T-helper 1 cell treated with Interleukin-12 subunit alpha and Interleukin-12 subunit beta and Interleukin-4 antibody, amounts not matched to agents 30 μg/mL and 1 μg/mL, for 36 hours (primary cell): ENCODE measurements at regions not wholly inside any gene's neighbourhood (a gene's known extent, or its start where the extent isn't known, plus 50 kb on each side); places are given as distances from the start of the nearest gene placed in this dataset.
"Not testable (repeated sequence)": the region's sequence is repeated elsewhere in the genome, so short reads cannot be mapped to it uniquely, and the experiment has no call there.

Experiments
- H3K27ac Mint-ChIP-seq: one replicate; pipeline ENCODE4 v1.8.0; 2021; ENCODE audit warnings: mild to moderate bottlenecking, mixed read lengths
- H3K27me3 Mint-ChIP-seq: one replicate; pipeline ENCODE4 v1.8.0; 2021; ENCODE audit warnings: low read depth, mixed read lengths
- H3K36me3 Mint-ChIP-seq: one replicate; pipeline ENCODE4 v1.8.0; 2021; ENCODE audit warnings: low read depth, mixed read lengths
- H3K4me1 Mint-ChIP-seq: one replicate; pipeline ENCODE4 v1.8.0; 2021; ENCODE audit warnings: low read depth, mixed read lengths
- H3K4me3 Mint-ChIP-seq: one replicate; pipeline ENCODE4 v1.8.0; 2021; ENCODE audit warnings: mild to moderate bottlenecking, moderate library complexity, mixed read lengths
- H3K9me3 Mint-ChIP-seq: one replicate; pipeline ENCODE4 v1.8.0; 2021; ENCODE audit warnings: mixed read lengths

- no peak overlapping the region for H3K27ac Mint-ChIP-seq
- no peaks in the 10 kb centered on the region for H3K4me1 Mint-ChIP-seq
- no peak overlapping the region for H3K4me3 Mint-ChIP-seq
- H3K27me3 Mint-ChIP-seq: no peaks in the 10 kb centered on the region
- H3K9me3 Mint-ChIP-seq: peaks cover 14% of the 10 kb centered on the region
- H3K36me3 Mint-ChIP-seq: no peaks in the 10 kb centered on the region
These were observed 363.6 kb downstream of the ANKRD30A start for GRCh38 chr10:37488792-37489657.

GRCh38 chr10:37480596-37480995 is 355.2 kb downstream of the ANKRD30A start:
- not testable (repeated sequence) for H3K27ac Mint-ChIP-seq, H3K36me3 Mint-ChIP-seq, H3K4me1 Mint-ChIP-seq, H3K27me3 Mint-ChIP-seq, H3K4me3 Mint-ChIP-seq
- H3K9me3 Mint-ChIP-seq: peaks cover 23% of the 10 kb centered on the region

GRCh38 chr10:37479469-37479868 is 354.1 kb downstream of the ANKRD30A start:
- no peaks in the 10 kb centered on the region for H3K27me3 Mint-ChIP-seq
- H3K27ac Mint-ChIP-seq: no peak overlapping the region

GRCh38 chr10:37478381-37478780 is 353.0 kb downstream of the ANKRD30A start:
- H3K27ac Mint-ChIP-seq: no peak overlapping the region
- peaks cover 19% of the 10 kb centered on the region for H3K9me3 Mint-ChIP-seq
- no peak overlapping the region for H3K4me3 Mint-ChIP-seq
- H3K4me1 Mint-ChIP-seq: no peaks in the 10 kb centered on the region
- H3K36me3 Mint-ChIP-seq: no peaks in the 10 kb centered on the region
- H3K27me3 Mint-ChIP-seq: no peaks in the 10 kb centered on the region

More at GRCh38 chr10:37479469-37479868, 354.1 kb downstream of the ANKRD30A start:
- Mint-ChIP-seq H3K4me1 (no peaks in the 10 kb centered on the region), H3K4me3 (no peak overlapping the region), H3K36me3 (no peaks in the 10 kb centered on the region), H3K9me3 (peaks cover 19% of the 10 kb centered on the region)

GRCh38 chr10:37476285-37476684 is 350.9 kb downstream of the ANKRD30A start:
- no peaks in the 10 kb centered on the region for H3K36me3 Mint-ChIP-seq
- peaks cover 17% of the 10 kb centered on the region for H3K9me3 Mint-ChIP-seq
- no peaks in the 10 kb centered on the region for H3K4me1 Mint-ChIP-seq
- H3K27ac Mint-ChIP-seq: no peak overlapping the region
- no peaks in the 10 kb centered on the region for H3K27me3 Mint-ChIP-seq
- no peak overlapping the region for H3K4me3 Mint-ChIP-seq

- Mint-ChIP-seq H3K27ac (no peak overlapping the region), H3K36me3 (no peaks in the 10 kb centered on the region), H3K4me3 (no peak overlapping the region), H3K9me3 (peaks cover 22% of the 10 kb centered on the region), H3K27me3 (no peaks in the 10 kb centered on the region), H3K4me1 (no peaks in the 10 kb centered on the region)
These were observed 349.2 kb downstream of the ANKRD30A start for GRCh38 chr10:37474645-37475044.

GRCh38 chr10:37473906-37474305 is 348.5 kb downstream of the ANKRD30A start:
- H3K9me3 Mint-ChIP-seq: peaks cover 17% of the 10 kb centered on the region
- no peak overlapping the region for H3K4me3 Mint-ChIP-seq
- H3K27ac Mint-ChIP-seq: no peak overlapping the region
- no peaks in the 10 kb centered on the region for H3K4me1 Mint-ChIP-seq
- no peaks in the 10 kb centered on the region for H3K27me3 Mint-ChIP-seq
- H3K36me3 Mint-ChIP-seq: no peaks in the 10 kb centered on the region

- Mint-ChIP-seq H3K27ac (no peak overlapping the region), H3K27me3 (no peaks in the 10 kb centered on the region), H3K4me3 (no peak overlapping the region)
These were observed 341.8 kb downstream of the ANKRD30A start for GRCh38 chr10:37467246-37467645.

GRCh38 chr10:37456456-37456855 is 331.1 kb downstream of the ANKRD30A start:
- no peaks in the 10 kb centered on the region for H3K27me3 Mint-ChIP-seq
- H3K4me3 Mint-ChIP-seq: no peak overlapping the region
- H3K9me3 Mint-ChIP-seq: peaks cover 21% of the 10 kb centered on the region
- no peaks in the 10 kb centered on the region for H3K36me3 Mint-ChIP-seq
- H3K27ac Mint-ChIP-seq: no peak overlapping the region
- no peaks in the 10 kb centered on the region for H3K4me1 Mint-ChIP-seq

More at GRCh38 chr10:37467246-37467645, 341.8 kb downstream of the ANKRD30A start:
- H3K9me3 Mint-ChIP-seq: peaks cover 22% of the 10 kb centered on the region
- no peaks in the 10 kb centered on the region for H3K36me3 Mint-ChIP-seq
- H3K4me1 Mint-ChIP-seq: no peaks in the 10 kb centered on the region

- Mint-ChIP-seq H3K4me3 (no peak overlapping the region), H3K36me3 (no peaks in the 10 kb centered on the region), H3K4me1 (no peaks in the 10 kb centered on the region), H3K27ac (no peak overlapping the region), H3K9me3 (peaks cover 14% of the 10 kb centered on the region), H3K27me3 (no peaks in the 10 kb centered on the region)
These were observed 322.8 kb downstream of the ANKRD30A start for GRCh38 chr10:37448161-37448560.

- Mint-ChIP-seq H3K4me3 (no peak overlapping the region), H3K27me3 (no peaks in the 10 kb centered on the region), H3K36me3 (no peaks in the 10 kb centered on the region), H3K4me1 (no peaks in the 10 kb centered on the region), H3K9me3 (peaks cover 21% of the 10 kb centered on the region), H3K27ac (no peak overlapping the region)
These were observed 317.5 kb downstream of the ANKRD30A start for GRCh38 chr10:37442882-37443281.

GRCh38 chr10:37441224-37441623 is 315.8 kb downstream of the ANKRD30A start:
- H3K4me1 Mint-ChIP-seq, H3K27me3 Mint-ChIP-seq, H3K4me3 Mint-ChIP-seq, H3K36me3 Mint-ChIP-seq, H3K27ac Mint-ChIP-seq: not testable (repeated sequence)
- H3K9me3 Mint-ChIP-seq: peaks cover 21% of the 10 kb centered on the region

GRCh38 chr10:37439826-37440225 is 314.4 kb downstream of the ANKRD30A start:
- Mint-ChIP-seq H3K27ac (no peak overlapping the region), H3K27me3 (no peaks in the 10 kb centered on the region), H3K9me3 (peaks cover 16% of the 10 kb centered on the region), H3K4me1 (no peaks in the 10 kb centered on the region), H3K36me3 (no peaks in the 10 kb centered on the region), H3K4me3 (no peak overlapping the region)

- no peak overlapping the region for H3K4me3 Mint-ChIP-seq
- no peaks in the 10 kb centered on the region for H3K4me1 Mint-ChIP-seq
- H3K27me3 Mint-ChIP-seq: no peaks in the 10 kb centered on the region
- H3K36me3 Mint-ChIP-seq: no peaks in the 10 kb centered on the region
- peaks cover 20% of the 10 kb centered on the region for H3K9me3 Mint-ChIP-seq
- no peak overlapping the region for H3K27ac Mint-ChIP-seq
These were observed 311.0 kb downstream of the ANKRD30A start for GRCh38 chr10:37436357-37436756.

- no peaks in the 10 kb centered on the region for H3K27me3 Mint-ChIP-seq
- no peaks in the 10 kb centered on the region for H3K36me3 Mint-ChIP-seq
- no peak overlapping the region for H3K27ac Mint-ChIP-seq
- H3K9me3 Mint-ChIP-seq: peaks cover 20% of the 10 kb centered on the region
- H3K4me3 Mint-ChIP-seq: no peak overlapping the region
- H3K4me1 Mint-ChIP-seq: no peaks in the 10 kb centered on the region
These were observed 308.7 kb downstream of the ANKRD30A start for GRCh38 chr10:37434091-37434490.
